Body of pancreas (tissue), 4 donors: ENCODE measurements at regions not wholly inside any gene's neighbourhood (a gene's known extent, or its start where the extent isn't known, plus 50 kb on each side); places are given as distances from the start of the nearest gene placed in this dataset.

Source experiments
- POLR2A ChIP-seq, 3 donors: fragments of 450-650 bp; IDR thresholded peaks; one replicate each; pipeline ENCODE4 v1.6.1; 2016; ENCODE audit warnings: antibody characterized with exemption in 3 of 3, mild to moderate bottlenecking in 2 of 3
- TF ChIP-seq, protein P1 (sequence below), 7 experiments: fragments of 450-650 bp in 4 of 7; fragments of 200-600 bp in 3 of 7; sonication (generic) in 3 of 7; IDR thresholded peaks; one replicate each; pipeline ENCODE4 v1.5.1; 2016 to 2019; ENCODE audit warnings: antibody characterized with exemption in 7 of 7

DNA sequence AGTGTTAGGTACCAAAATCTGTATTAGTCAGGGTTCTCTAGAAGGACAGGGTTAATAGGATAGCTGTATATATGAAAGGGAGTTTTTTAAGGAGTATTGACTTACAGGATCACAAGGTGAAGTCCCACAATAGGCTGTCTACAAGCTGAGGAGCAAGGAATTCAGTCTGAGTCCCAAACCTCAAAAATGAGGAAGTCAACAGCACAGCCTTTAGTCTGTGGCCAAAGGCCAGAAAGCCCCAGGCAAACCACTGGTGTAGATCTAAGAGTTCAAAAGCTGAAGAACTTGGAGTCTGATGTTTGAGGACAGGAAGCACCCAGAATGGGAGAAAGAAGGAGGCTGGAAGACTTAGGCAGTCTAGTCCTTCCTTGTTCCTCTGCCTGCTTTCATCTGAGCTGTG, 487.5 kb upstream of the CHRM3 start:
- TF ChIP-seq, protein P1, sequence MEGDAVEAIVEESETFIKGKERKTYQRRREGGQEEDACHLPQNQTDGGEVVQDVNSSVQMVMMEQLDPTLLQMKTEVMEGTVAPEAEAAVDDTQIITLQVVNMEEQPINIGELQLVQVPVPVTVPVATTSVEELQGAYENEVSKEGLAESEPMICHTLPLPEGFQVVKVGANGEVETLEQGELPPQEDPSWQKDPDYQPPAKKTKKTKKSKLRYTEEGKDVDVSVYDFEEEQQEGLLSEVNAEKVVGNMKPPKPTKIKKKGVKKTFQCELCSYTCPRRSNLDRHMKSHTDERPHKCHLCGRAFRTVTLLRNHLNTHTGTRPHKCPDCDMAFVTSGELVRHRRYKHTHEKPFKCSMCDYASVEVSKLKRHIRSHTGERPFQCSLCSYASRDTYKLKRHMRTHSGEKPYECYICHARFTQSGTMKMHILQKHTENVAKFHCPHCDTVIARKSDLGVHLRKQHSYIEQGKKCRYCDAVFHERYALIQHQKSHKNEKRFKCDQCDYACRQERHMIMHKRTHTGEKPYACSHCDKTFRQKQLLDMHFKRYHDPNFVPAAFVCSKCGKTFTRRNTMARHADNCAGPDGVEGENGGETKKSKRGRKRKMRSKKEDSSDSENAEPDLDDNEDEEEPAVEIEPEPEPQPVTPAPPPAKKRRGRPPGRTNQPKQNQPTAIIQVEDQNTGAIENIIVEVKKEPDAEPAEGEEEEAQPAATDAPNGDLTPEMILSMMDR (IDR thresholded peaks at IDR 0.05), result no peak
- no peak for TF ChIP-seq POLR2A (IDR thresholded peaks at IDR 0.05)
